CD4-positive, alpha-beta T cell treated with Interleukin-1 beta for 1 hour (primary cell): ENCODE measurements at regions not wholly inside any gene's neighbourhood (a gene's known extent, or its start where the extent isn't known, plus 50 kb on each side); places are given as distances from the start of the nearest gene placed in this dataset.
"Not testable (repeated sequence)": the region's sequence is repeated elsewhere in the genome, so short reads cannot be mapped to it uniquely, and the experiment has no call there.

Experiments used
- DNase-seq, 2 donors: peaks; one replicate each; pipeline ENCODE4 v3.0.0-alpha.2; 2020 to 2022

DNA sequence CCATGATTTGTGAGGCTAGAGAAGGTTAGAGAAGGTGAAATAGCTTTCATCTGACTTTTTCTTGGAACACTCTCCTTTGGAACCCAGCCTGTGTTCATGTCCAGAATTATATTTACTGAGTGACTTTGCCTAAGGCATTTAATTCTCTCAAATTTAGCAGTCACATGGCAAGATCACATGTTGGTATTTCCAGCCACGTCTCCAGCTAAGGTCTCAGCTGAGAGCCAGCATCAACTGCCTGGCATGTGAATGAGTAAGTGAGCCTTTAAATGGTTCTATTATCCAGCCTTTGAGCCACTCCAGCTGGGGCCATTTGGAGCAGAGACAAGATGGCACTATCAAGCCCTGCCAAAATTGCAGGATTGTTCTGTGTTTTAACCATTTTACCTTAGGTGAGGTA is 130.2 kb upstream of the SGO1 start:
- no peak for DNase-seq

DNA sequence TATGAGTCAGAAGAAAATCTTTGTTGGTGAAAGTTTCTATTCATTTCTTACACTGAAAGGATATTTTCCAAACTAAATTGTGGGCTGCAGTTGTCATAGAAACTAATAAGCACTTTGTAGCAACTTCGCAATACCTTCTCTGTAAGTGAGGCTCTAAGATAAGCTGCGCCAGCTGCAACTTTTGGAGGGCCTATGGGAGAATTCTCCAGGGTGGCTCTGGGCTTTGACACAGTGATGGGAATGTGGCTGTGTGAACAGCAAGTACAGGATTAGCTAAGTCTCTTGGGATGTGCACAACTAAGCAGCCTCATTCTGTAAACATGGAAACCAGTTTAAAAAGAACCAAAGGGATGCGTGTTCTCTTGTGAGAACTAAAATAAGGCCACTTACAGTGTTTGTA is 124.6 kb upstream of the SGO1 start:
- DNase-seq = no peak

GRCh38 chr3:20307383-20307782 is 121.4 kb upstream of the SGO1 start:
- DNase-seq = no peak

DNA sequence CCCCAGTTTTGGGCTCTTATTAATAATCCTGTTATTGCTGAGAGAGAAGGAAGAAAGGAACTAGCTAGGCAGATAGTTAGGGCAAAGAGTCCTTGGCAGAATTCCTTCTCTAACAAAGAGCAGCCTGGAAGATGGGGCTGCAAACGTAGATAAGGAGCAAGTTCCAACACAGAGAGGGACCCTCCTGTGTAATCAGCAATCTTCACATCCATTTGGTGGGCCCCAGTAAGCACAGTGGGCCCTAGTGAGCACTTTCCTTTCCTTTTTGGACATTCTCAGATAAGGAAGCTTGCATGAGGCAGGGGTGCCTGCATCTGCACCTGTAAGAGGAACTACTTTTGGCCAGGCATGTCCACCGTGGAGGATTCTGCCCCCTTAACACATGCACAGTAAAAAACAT is 119.6 kb upstream of the SGO1 start:
- no peak for DNase-seq

DNA sequence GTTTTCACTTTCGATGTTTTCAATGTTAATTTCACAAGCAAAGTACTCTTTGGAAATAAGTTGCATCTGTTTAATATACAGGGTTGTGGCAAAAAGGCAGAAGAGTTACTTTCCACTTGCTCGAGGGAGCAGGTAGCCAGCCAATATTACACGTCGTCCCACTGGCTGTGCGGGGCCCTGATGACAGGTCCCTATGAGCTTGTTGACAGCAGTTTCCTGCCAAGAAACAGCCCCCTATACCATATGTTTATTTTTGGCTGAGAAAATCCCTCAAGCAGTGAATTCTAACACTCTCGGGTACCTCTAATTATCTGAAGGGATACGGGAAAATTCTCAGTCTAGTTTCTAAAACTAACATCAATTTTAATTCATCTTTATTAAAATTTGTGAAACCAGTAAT is 116.8 kb upstream of the SGO1 start:
- DNase-seq = no peak

DNA sequence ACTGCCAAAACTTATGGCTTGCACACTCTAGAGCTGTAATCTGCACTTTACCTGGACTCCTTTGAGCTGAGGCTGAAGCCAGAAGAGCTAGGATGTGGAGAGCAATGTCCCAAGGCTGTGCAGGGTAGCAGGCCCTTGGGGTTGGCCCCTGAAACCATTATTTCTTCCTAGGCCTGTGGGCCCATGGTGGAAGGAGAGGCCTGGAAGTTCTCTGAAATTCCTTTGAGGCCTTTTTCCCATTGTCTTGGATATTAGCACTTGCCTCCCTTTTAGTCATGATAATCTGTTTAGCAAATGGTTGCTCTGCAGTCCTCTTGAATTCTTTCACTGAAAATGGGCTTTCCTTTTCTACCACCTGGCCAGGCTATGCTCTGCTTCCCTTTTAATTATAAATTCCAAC is 102.0 kb upstream of the SGO1 start:
- no peak for DNase-seq

DNA sequence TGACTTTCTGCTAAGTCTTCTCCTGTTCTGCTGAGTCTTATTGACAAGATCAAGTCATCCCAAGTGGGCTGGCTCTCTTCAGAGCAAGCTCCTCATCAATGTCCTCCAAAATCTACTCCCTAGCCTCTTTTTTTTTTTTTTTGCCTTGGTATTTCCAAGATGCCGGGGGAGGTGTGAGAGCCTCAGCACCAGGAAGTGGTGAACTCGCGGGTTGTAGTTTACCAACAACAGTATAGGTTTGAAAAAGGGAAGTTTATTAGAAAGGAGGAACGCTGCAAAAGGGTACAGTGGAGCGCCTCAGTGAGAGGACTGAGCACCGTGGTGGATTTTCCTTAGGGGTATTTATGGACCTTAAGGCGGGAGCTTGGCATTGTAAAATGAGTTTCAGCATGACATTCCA is 94.3 kb upstream of the SGO1 start:
- no peak for DNase-seq

DNA sequence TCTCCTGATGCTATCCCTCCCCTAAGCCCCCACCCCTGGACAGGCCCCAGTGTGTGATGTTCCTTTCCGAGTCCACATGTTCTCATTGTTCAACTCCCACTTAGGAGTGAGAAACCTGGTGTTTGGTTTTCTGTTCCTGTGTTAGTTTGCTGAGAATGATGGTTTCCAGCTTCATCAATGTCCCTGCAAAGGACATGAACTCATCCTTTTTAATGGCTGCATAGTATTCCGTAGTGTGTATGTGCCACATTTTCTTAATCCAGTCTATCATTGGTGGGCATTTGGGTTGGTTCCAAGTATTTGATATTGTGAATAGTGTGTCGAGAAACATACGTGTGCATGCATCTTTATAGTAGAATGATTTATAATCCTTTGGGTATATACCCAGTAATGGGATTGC is 80.0 kb upstream of the SGO1 start:
- not testable (repeated sequence) for DNase-seq

DNA sequence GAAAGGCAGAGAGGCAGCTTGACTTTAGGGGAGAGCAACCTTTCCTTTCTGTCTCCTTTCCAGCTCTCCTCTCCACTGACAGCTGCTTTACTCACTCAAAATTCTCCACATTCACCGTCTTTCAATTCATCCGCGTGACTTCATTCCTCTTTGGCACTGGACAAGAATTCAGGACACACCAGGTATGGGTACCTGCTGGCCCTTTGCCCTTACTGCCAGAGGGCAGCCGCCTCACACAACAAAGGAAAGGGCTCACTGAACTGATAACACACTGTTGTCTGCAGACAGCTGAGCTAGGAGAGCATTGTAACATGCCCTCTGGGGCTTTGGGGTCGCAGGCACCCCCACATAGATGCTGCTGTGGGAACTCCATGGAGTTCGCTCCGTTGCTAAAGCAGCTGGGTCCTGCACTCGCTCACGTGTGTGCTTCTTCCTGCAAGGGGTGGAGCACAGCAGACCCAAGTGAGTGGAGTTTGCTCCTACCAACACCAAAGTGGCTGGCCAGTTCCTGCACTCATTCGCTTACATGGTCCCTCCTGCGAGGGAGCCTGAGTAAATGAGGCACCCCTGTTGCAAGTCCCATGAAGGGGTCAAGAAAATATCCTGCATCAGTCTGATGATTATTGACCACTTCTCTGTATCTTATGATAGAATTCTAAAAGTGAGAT is 79.0 kb upstream of the SGO1 start:
- DNase-seq = no peak

- DNase-seq = no peak
Measured at GRCh38 chr3:20258371-20258770, 72.4 kb upstream of the SGO1 start.

GRCh38 chr3:20256144-20256543 is 70.1 kb upstream of the SGO1 start:
- DNase-seq = no peak

DNA sequence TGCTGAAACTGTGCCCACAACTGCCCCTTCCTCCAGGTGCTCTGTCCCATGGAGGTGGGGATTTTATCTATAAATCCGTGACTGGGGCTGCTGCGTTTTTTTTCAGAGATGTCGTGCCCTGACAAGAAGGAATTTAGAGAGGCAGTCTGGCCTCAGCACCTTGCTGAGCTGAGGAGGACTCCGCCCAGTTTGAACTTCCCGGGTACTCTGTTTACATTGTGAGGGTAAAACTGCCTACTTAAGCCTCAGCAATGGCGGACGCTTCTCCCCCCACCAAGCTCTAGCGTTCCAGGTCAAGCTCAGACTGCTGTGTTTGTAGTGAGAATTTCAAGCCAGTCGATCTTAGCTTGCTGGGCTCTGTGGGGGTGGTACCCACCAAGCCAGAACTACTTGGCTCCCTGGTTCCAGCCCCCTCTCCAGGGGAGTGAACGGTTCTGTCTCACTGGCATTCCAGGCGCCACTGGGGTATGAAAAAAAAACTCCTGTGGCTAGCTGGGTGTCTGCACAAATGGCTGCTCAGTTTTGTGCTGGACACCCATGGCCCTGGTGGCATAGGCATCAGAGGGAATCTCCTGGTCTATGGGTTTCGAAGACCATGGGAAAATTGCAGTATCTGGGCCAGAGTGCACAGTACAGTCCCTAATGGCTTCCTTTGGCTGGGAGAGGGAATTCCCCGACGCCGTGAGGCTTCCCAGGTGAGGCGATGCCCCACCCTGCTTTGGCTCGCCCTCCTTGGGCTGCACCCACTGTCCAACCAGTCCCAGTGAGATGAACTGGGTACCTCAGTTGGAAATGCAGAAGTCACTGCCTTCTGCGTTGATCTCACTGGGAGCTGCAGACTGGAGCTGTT is 68.5 kb upstream of the SGO1 start:
- no peak for DNase-seq

DNA sequence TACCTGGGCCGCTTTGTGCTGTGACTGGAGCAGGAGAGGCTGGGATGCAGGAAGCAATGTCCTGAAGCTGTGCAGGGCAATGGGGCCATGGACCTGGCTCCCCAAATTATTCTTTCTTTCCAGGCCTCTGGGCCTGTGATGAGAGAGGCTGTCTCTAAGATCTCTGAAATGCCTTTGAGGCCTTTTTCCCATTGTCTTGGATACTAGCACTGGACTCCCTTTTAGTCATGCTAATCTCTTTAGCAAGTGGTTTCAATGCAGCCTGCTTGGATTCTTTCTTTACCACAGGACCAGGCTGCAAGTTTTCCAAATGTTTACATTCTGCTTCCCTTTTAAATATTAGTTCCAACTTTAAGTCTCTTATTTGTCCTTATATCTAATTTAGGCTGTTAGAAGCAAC is 64.8 kb upstream of the SGO1 start:
- DNase-seq = no peak

DNA sequence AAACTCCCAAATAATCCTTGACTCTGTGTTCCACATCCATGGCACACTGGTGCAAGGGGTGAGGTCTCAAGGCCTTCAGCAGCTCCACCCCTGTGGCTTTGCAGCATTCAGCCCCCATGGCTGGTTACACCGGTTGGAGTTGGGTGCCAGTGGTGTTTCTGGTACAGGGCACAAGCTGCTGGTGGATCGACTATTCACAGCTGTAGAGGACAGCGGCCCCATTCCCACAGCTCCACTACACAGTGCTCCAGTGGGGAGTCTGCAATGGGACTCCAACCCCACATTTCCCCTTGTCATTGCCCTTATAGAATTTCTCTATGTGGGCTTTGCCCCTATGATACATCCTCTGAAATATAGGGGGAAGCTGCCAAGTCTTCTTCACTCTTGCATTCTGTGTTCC is 64.3 kb upstream of the SGO1 start:
- no peak for DNase-seq

- no peak for DNase-seq
Measured at GRCh38 chr3:20246662-20247061, 60.7 kb upstream of the SGO1 start.

GRCh38 chr3:20245781-20246180 is 59.8 kb upstream of the SGO1 start:
- no peak for DNase-seq

DNA sequence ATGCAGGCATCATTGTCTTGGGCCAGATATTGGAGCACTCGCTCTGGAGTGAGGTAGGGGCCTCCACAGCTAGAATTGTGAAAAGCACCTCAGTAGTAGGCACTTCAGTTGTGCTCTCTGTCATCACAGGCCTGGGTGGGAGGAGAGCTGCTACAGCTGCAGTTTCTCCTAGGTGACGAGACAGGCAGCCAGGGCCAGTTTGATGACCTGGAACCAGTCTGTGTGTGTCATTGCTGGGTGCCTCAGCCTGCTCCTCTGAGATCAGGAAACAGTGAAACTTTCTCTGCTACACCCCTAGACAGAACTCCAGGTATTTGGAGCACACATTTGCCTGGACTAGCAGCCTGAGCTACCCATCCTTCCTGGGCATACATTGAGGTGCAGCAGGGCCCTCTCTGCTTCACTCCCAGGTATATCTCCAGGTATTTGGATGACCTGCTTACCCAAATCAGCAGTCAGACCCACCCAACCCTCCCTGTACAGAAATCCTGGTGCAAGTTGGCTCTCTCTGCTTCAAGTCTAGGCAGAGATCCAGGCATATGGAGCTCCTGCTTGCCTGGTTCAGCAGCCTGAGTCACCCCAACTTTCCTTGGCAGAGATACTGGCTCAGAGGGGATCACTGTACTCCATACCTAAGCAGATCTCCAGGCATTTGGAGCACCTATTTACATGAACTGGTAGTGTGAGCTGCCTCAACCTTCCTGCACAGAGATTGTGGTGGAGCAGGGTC is 54.3 kb upstream of the SGO1 start:
- DNase-seq = no peak

DNA sequence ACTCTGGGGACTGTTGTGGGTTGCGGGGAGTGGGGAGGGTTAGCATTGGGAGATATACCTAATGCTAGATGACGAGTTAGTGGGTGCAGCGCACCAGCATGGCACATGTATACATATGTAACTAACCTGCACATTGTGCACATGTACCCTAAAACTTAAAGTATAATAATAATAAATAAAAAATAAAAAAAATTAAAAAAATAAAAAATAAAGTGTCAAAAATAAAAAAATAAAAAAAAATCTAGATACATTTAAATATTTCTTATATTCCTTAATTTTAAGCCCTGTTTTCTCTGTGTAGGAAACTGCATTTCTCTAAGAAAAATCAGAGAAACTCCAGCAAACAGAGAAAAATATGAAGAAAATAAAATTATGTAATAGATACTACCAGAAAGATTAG is 52.2 kb upstream of the SGO1 start:
- DNase-seq = not testable (repeated sequence)

DNA sequence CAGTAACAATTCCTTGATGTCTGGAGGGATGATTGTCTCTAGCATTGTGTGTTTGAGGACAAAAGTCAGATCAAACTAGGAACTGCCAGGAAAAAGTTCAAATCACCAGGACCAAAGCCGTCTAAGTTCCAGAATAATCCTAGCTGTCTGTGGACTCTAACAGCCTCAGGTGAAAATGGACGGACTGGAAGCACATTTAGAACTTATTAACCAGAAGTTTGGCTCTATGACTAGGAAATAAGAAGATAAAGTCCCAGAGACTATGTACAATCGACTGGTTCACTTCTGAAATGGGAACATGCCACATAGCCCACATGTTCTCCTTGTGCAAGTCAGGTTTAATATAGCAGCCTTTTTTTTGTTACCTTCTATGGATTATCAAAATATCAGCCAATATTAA is 50.6 kb upstream of the SGO1 start:
- no peak for DNase-seq
